HUDEP-2 (cell line): ENCODE measurements at regions not wholly inside any gene's neighbourhood (a gene's known extent, or its start where the extent isn't known, plus 50 kb on each side); places are given as distances from the start of the nearest gene placed in this dataset.

Experiments used
- DNase-seq, 76 experiments: peaks; one replicate each; lab custom pipeline; 2025; ENCODE audit not compliant: unreplicated experiment in 76 of 76; lab: John Stamatoyannopoulos, UW

DNA sequence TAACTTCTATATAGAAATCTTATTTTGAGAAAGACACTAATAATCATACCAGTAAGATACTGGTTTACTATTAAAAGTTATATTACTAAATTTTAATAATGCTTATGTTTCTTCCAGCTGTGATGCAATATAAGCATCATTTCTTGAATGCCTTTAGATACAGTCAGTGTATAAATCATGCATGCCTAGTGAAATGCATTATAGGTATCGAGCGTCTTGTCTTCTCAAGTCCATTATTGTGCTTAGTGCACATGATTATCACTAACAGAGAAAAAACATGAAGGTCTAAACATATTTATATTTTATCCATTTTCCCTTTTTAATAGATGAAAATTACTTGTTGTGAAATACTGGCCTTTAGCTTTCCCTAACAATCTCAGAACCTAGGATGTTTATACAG is 1021.5 kb upstream of the AGA start:
- DNase-seq = no peak

- no peak for DNase-seq
These were observed 1029.0 kb upstream of the AGA start for GRCh38 chr4:178470996-178471784.

DNA sequence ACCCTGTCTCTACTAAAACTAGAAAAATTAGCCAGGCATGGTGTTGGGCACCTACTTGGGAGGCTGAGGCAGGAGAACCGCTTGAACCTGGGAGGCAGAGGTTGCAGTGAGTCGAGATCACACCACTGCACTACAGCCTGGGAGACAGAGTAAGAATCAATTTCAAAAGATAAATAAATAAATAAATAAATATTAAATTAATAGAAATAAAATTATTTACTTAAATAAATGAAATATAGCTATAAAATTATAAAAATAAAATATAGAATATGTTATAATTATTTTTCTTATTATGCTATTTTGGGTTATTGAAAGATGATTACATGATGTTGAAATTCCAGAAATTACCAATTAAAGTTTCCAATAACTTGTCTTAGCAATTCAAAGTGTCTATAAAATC is 1029.8 kb upstream of the AGA start:
- no peak for DNase-seq

- no peak for DNase-seq
These were observed 1037.9 kb upstream of the AGA start for GRCh38 chr4:178480105-178480504.

GRCh38 chr4:178480881-178481280 is 1038.6 kb upstream of the AGA start:
- DNase-seq = no peak

DNA sequence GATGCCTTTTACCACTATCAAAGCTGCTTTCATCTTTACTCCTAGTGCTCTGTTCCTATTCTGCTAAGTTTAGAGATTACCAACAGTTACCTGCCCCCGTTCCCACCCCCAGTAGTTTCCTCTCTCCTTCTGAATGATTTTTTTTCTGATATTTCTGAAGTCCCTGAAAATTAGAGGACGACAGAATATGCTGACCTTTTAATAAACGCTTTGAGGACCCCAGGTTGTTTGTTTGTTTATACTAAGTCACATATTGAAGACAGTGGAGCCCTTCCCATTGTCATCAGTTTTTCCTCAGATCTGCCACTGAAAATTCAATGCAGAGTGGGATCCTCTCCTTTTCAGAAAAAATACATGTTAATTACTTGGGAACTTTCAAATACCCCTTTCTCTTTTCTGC is 1039.3 kb upstream of the AGA start:
- DNase-seq = no peak

- no peak for DNase-seq
These were observed 1080.8 kb upstream of the AGA start for GRCh38 chr4:178523038-178523437.

- DNase-seq = no peak
These were observed 1093.8 kb upstream of the AGA start for GRCh38 chr4:178535939-178536579.

DNA sequence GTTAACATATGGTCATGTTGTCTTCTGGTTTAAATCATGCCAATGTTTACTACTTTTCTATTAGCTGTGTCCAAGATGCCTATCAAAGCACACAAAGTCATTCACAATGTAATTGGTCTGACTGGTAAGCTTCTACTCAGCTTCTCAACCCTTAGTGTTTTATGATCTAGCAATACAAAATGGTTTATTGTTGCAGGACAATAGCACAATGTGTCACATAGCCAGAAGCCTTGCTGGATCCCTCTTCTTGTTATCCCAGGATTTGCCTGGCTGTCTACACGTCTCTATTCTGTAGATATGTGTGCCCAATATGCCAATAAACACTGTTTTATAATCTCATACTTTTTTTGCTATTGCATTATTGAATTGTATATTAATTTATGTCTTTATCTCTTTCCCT is 1111.0 kb upstream of the AGA start:
- DNase-seq = no peak

GRCh38 chr4:178554352-178554751 is 1112.1 kb upstream of the AGA start:
- no peak for DNase-seq

DNA sequence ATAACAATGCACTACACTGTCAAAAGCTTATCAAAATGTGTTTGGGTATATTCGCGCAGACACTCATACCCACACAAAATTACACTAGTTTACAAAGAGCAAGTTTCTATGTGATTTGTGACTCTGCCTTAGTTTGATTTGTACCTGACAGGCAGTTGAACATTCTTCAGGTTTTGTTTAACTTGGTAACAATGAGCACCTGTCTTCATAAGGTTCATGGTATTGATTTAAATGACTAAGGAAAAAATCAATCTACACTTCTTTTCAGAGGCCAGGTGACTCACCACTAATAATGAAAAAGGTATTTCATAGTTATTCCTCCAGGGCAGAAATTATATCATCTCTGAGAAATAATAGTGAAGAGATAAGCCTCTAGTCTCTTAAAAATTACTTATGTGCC is 1114.6 kb upstream of the AGA start:
- no peak for DNase-seq

DNA sequence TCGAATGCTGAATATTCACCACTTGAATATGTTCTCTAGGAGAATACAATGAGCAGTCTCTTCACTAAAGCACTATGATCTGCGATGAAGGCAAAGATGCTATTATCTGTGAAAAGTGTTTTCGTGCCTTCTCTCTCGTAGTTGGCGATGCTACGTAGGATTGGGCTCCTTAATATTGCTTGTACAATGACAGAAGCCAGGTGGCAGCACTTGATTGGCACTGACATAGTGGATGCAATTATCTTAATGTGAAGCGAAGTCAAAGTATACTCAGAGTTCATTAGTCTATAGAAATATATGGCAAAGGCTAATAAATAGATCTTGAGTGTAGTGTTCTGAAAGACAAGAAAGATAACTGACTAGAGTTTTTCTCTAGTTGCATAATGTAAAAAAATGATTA is 1135.7 kb upstream of the AGA start:
- DNase-seq = no peak

GRCh38 chr4:178595500-178596138 is 1153.4 kb upstream of the AGA start:
- DNase-seq = no peak

- no peak for DNase-seq
These were observed 1156.4 kb upstream of the AGA start for GRCh38 chr4:178598672-178599071.

GRCh38 chr4:178599521-178599920 is 1157.3 kb upstream of the AGA start:
- no peak for DNase-seq

- DNase-seq = no peak
These were observed 1160.6 kb upstream of the AGA start for GRCh38 chr4:178602833-178603232.

- DNase-seq = no peak
These were observed 1168.8 kb upstream of the AGA start for GRCh38 chr4:178611062-178611461.

- no peak for DNase-seq
These were observed 1170.5 kb upstream of the AGA start for GRCh38 chr4:178612733-178613132.

- DNase-seq = no peak
These were observed 1190.2 kb upstream of the AGA start for GRCh38 chr4:178632415-178632814.

- DNase-seq = no peak
These were observed 1191.0 kb upstream of the AGA start for GRCh38 chr4:178633263-178633662.

- DNase-seq = no peak
These were observed 1222.4 kb upstream of the AGA start for GRCh38 chr4:178664621-178665020.

- DNase-seq = no peak
These were observed 1223.7 kb upstream of the AGA start for GRCh38 chr4:178665916-178666315.
